IMR-90 (cell line): ENCODE measurements at regions not wholly inside any gene's neighbourhood (a gene's known extent, or its start where the extent isn't known, plus 50 kb on each side); places are given as distances from the start of the nearest gene placed in this dataset.

Experiments used
- ATAC-seq: fragments of 200-7000 bp; cut with Tn5 transposase; 2 replicates; pipeline ENCODE4 v1.9.1; 2020; ENCODE audit warnings: low read depth, mild to moderate bottlenecking, moderate library complexity
- BruUV-seq: library from RNA; stranded (reverse); fragments of 400-500 nt; replicated peaks from 2 replicates; lab custom pipeline; 2021; lab: Mats Ljungman, UMichigan
- CTCF ChIA-PET: fragments of 300-600 bp; formaldehyde crosslinking; extraction: SDS; loops from one replicate; lab custom pipeline; 2021; ENCODE audit warnings: antibody characterized with exemption; lab: Yijun Ruan, JAX
- POLR2A ChIA-PET: fragments of 300-600 bp; sonication (Branson Sonifier 250); formaldehyde crosslinking; loops from one replicate; lab custom pipeline; 2022; ENCODE audit warnings: antibody characterized with exemption; ENCODE audit not compliant: unreplicated experiment; lab: Charles Lee
- DNase-seq: peaks from one replicate; pipeline ENCODE4 v3.0.0; 2013
- H2AFZ ChIP-seq: replicated peaks from 2 replicates; pipeline ENCODE3; 2013; ENCODE audit warnings: low read length, mild to moderate bottlenecking; ENCODE audit not compliant: poor library complexity
- H2AK5ac ChIP-seq: 2 replicates; pipeline ENCODE4 v1.6.1; 2013; ENCODE audit warnings: low read depth, low read length, inconsistent platforms
- H2AK9ac ChIP-seq: replicated peaks from 2 replicates; pipeline ENCODE3; 2013; ENCODE audit warnings: mild to moderate bottlenecking, low read depth, low read length, moderate library complexity; ENCODE audit not compliant: poor library complexity
- H2BK120ac ChIP-seq: 2 replicates; pipeline ENCODE4 v1.6.1; 2013; ENCODE audit warnings: low read depth, low read length, inconsistent platforms
- H2BK15ac ChIP-seq: 3 replicates; pipeline ENCODE4 v1.6.1; 2013; ENCODE audit warnings: low read depth, low read length, inconsistent platforms
- H2BK20ac ChIP-seq: 2 replicates; pipeline ENCODE4 v1.6.1; 2013; ENCODE audit warnings: low read depth, mild to moderate bottlenecking, inconsistent platforms, low read length, moderate library complexity
- H2BK5ac ChIP-seq: 2 replicates; pipeline ENCODE4 v1.6.1; 2013; ENCODE audit warnings: mild to moderate bottlenecking, low read depth, low read length, inconsistent platforms; ENCODE audit not compliant: poor library complexity, severe bottlenecking
- H3K14ac ChIP-seq: replicated peaks from 2 replicates; pipeline ENCODE4 v1.6.1; 2013; ENCODE audit warnings: low read depth, low read length, inconsistent platforms
- H3K18ac ChIP-seq: 2 replicates; pipeline ENCODE4 v1.6.1; 2013; ENCODE audit warnings: low read depth, low read length, control low read depth
- H3K23ac ChIP-seq: 2 replicates; pipeline ENCODE4 v1.6.1; 2013; ENCODE audit warnings: low read depth, low read length, inconsistent platforms
- H3K27ac ChIP-seq: 2 replicates; pipeline ENCODE4 v1.5.1; 2013; ENCODE audit warnings: mild to moderate bottlenecking, control low read depth, low read length; ENCODE audit not compliant: insufficient read depth
- H3K27me3 ChIP-seq: 2 replicates; pipeline ENCODE4 v1.6.1; 2013; ENCODE audit warnings: low read length; ENCODE audit not compliant: control insufficient read depth, insufficient read depth
- H3K36me3 ChIP-seq: 2 replicates; pipeline ENCODE4 v1.6.1; 2013; ENCODE audit warnings: low read length, mixed read lengths; ENCODE audit not compliant: control insufficient read depth, insufficient read depth
- H3K4ac ChIP-seq: 2 replicates; pipeline ENCODE4 v1.6.1; 2013; ENCODE audit warnings: low read depth, low read length, inconsistent platforms
- H3K4me1 ChIP-seq: 2 replicates; pipeline ENCODE4 v1.6.1; 2013; ENCODE audit warnings: low read length, mixed read lengths; ENCODE audit not compliant: control insufficient read depth, insufficient read depth
- H3K4me2 ChIP-seq: 2 replicates; pipeline ENCODE4 v1.6.1; 2013; ENCODE audit warnings: low read depth, mild to moderate bottlenecking, control low read depth, low read length, moderate library complexity
- H3K4me3 ChIP-seq: 2 replicates; pipeline ENCODE4 v1.5.1; 2013; ENCODE audit warnings: low read depth, mild to moderate bottlenecking, control low read depth, low read length, moderate library complexity; ENCODE audit not compliant: insufficient read depth
- H3K56ac ChIP-seq: 2 replicates; pipeline ENCODE4 v1.6.1; 2013; ENCODE audit warnings: low read length, inconsistent platforms; ENCODE audit not compliant: insufficient read depth; ENCODE audit errors: extremely low read depth
- H3K79me1 ChIP-seq, 2 experiments: 2 replicates each; pipeline ENCODE4 v1.6.1; 2013; ENCODE audit warnings: low read length in 2 of 2, inconsistent platforms in 1 of 2, low read depth in 1 of 2
- H3K9ac ChIP-seq: 2 replicates; pipeline ENCODE4 v1.6.1; 2013; ENCODE audit warnings: low read depth, low read length, control low read depth
- H3K9me1 ChIP-seq: 2 replicates; pipeline ENCODE4 v1.6.1; 2013; ENCODE audit warnings: low read length, inconsistent platforms; ENCODE audit not compliant: insufficient read depth
- H3K9me3 ChIP-seq: 2 replicates; pipeline ENCODE4 v1.6.1; 2013; ENCODE audit warnings: low read length; ENCODE audit not compliant: control insufficient read depth, insufficient read depth
- H4K20me1 ChIP-seq: 2 replicates; pipeline ENCODE4 v1.6.1; 2013; ENCODE audit warnings: low read length, inconsistent platforms; ENCODE audit not compliant: insufficient read depth
- H4K5ac ChIP-seq: 2 replicates; pipeline ENCODE4 v1.6.1; 2013; ENCODE audit warnings: mild to moderate bottlenecking, low read depth, low read length, control low read depth
- H4K8ac ChIP-seq, 2 experiments: 2 replicates each; pipeline ENCODE4 v1.6.1; 2013; ENCODE audit warnings: low read depth in 2 of 2, low read length in 2 of 2, control low read depth in 1 of 2, inconsistent platforms in 1 of 2
- H4K91ac ChIP-seq: 2 replicates; pipeline ENCODE4 v1.6.1; 2013; ENCODE audit warnings: low read depth, low read length, inconsistent platforms; ENCODE audit not compliant: insufficient read depth
- POLR2A ChIP-seq: IDR thresholded peaks from 2 replicates; pipeline ENCODE4 v1.6.1; 2012; ENCODE audit warnings: mild to moderate bottlenecking, low read depth, low read length
- RAD21 ChIP-seq: IDR thresholded peaks from 2 replicates; pipeline ENCODE4 v1.6.1; 2012; ENCODE audit warnings: low read length, improper control_type of control experiment
- WGBS, 2 experiments: methylation state at CpG; one replicate each; pipeline versions ENCODE4 v1.1.5 to v1.1.7; 2013; ENCODE audit warnings: missing lambda C conversion rate in 2 of 2; ENCODE audit not compliant: insufficient read length in 1 of 2; ENCODE audit errors: extremely low coverage in 2 of 2; 5-methylcytosine and 5-hydroxymethylcytosine counted together
- dilution Hi-C: fragments of 300-500 bp; cut with HindIII; formaldehyde crosslinking; loops from one replicate; pipeline ENCODE4 v1.14.3; 2018; ENCODE audit warnings: low sequenced_read_pairs; ENCODE audit not compliant: unreplicated experiment
- in situ Hi-C: fragments of 300-500 bp; cut with MboI; formaldehyde crosslinking; loops from 3 replicates; pipeline ENCODE4 v1.14.3; 2019; ENCODE audit warnings: low sequenced_read_pairs, inconsistent platforms, mixed read lengths
- intact Hi-C: fragments of 100-400 bp; cut with micrococcal nuclease; formaldehyde crosslinking; loops from 2 replicates; pipeline ENCODE4 v1.10.0; 2022

DNA sequence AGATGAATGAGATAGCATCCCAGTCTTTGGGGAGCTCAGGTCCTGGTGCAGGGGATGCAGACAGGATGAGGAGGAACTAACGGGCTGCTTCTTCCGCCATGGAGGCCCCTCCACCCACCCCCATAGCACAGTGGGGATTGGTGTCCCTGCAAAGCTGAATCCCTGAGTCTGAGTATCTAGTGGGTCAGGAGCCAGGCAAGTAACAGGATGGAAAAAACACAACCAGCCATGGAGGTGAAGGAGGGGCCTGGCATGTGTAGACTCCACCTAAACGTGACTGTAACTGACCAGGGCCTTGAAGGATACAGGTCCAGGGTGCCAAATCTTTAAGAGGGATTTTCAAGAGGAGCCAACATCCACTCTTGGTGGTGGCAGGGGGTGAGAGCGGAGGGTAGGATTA is 327.8 kb upstream of the MSX2 start:
- Histone ChIP-seq H3K23ac (no peak overlapping the region), H3K4me3 (no peak overlapping the region), H2BK15ac (no peak overlapping the region), H4K5ac (no peak overlapping the region), H3K27me3 (peaks cover 18% of the 10 kb centered on the region), H3K4ac (no peak overlapping the region), H3K14ac (no peak overlapping the region), H2BK20ac (no peak overlapping the region), H3K79me1 (no peaks in the 10 kb centered on the region), H3K9me3 (no peaks in the 10 kb centered on the region), H2BK5ac (no peak overlapping the region), H3K4me1 (no peaks in the 10 kb centered on the region), H2BK120ac (no peak overlapping the region), H3K9ac (no peak overlapping the region), H2AK5ac (no peak overlapping the region), H3K36me3 (no peaks in the 10 kb centered on the region), H3K9me1 (no peaks in the 10 kb centered on the region; the same call in 1 of the 2 replicates), H3K27ac (no peak overlapping the region), H3K4me2 (no peak overlapping the region), H3K18ac (no peak overlapping the region), H2AFZ (no peak overlapping the region), H3K56ac (no peak overlapping the region), H4K8ac (no peak overlapping the region), H4K20me1 (no peaks in the 10 kb centered on the region), H2AK9ac (no peak overlapping the region), H4K91ac (no peak overlapping the region)
- no peak for DNase-seq
- no TSS peak for BruUV-seq
- WGBS, 2 experiments: no CpG with 5 or more reads among the region's 4 CpGs
- dilution Hi-C loops: no loop called here
- ATAC-seq: no peak
- CTCF ChIA-PET: no interaction called here
- in situ Hi-C loops: no loop called here
- TF ChIP-seq POLR2A (no peak), RAD21 (no peak)
- POLR2A ChIA-PET: no interaction called here
- intact Hi-C loops: no loop called here
